NCI-H524 (cell line): ENCODE measurements at regions not wholly inside any gene's neighbourhood (a gene's known extent, or its start where the extent isn't known, plus 50 kb on each side); places are given as distances from the start of the nearest gene placed in this dataset.
"Not testable (repeated sequence)": the region's sequence is repeated elsewhere in the genome, so short reads cannot be mapped to it uniquely, and the experiment has no call there.

Source experiments
- DNase-seq, 2 experiments: peaks; one replicate each; lab custom pipeline; 2025; lab: John Stamatoyannopoulos, UW

- DNase-seq, result no peak
These were observed 2248.1 kb downstream of the ARAP2 start for GRCh38 chr4:33996075-33996718.

- no peak for DNase-seq
These were observed 2246.0 kb downstream of the ARAP2 start for GRCh38 chr4:33998291-33998690.

GRCh38 chr4:34000356-34000755 lies 2244.0 kb downstream of the ARAP2 start:
- peak in 1 of 2 experiments; percentile 44 for DNase-seq

GRCh38 chr4:34006540-34006939 lies 2237.8 kb downstream of the ARAP2 start:
- not testable (repeated sequence) for DNase-seq

- no peak for DNase-seq
These were observed 2234.4 kb downstream of the ARAP2 start for GRCh38 chr4:34009951-34010350.

- no peak for DNase-seq
These were observed 2233.4 kb downstream of the ARAP2 start for GRCh38 chr4:34010751-34011519.

- DNase-seq, result no peak
These were observed 2209.1 kb downstream of the ARAP2 start for GRCh38 chr4:34035225-34035624.

- no peak for DNase-seq
These were observed 2207.0 kb downstream of the ARAP2 start for GRCh38 chr4:34037280-34037679.

- no peak for DNase-seq
These were observed 2204.5 kb downstream of the ARAP2 start for GRCh38 chr4:34039766-34040165.

- no peak for DNase-seq
These were observed 2201.2 kb downstream of the ARAP2 start for GRCh38 chr4:34043131-34043530.

GRCh38 chr4:34046580-34046979 lies 2197.7 kb downstream of the ARAP2 start:
- no peak for DNase-seq

GRCh38 chr4:34047363-34047762 lies 2197.0 kb downstream of the ARAP2 start:
- DNase-seq, result no peak

- no peak for DNase-seq
These were observed 2178.2 kb downstream of the ARAP2 start for GRCh38 chr4:34066126-34066525.

GRCh38 chr4:34091451-34091850 lies 2152.9 kb downstream of the ARAP2 start:
- no peak for DNase-seq

- DNase-seq, result no peak
These were observed 2150.2 kb downstream of the ARAP2 start for GRCh38 chr4:34094114-34094513.

- DNase-seq, result no peak
These were observed 2139.0 kb downstream of the ARAP2 start for GRCh38 chr4:34105311-34105710.

GRCh38 chr4:34108391-34108790 lies 2135.9 kb downstream of the ARAP2 start:
- peak in 1 of 2 experiments; percentile 53 for DNase-seq

- no peak for DNase-seq
These were observed 2131.7 kb downstream of the ARAP2 start for GRCh38 chr4:34112573-34112972.

- DNase-seq, result no peak
These were observed 2105.9 kb downstream of the ARAP2 start for GRCh38 chr4:34138385-34138784.

GRCh38 chr4:34139346-34139745 lies 2105.0 kb downstream of the ARAP2 start:
- peak in 1 of 2 experiments; percentile 12 for DNase-seq

- no peak for DNase-seq
These were observed 2095.9 kb downstream of the ARAP2 start for GRCh38 chr4:34148322-34148908.

- DNase-seq, result no peak
These were observed 2086.8 kb downstream of the ARAP2 start for GRCh38 chr4:34157547-34157946.

GRCh38 chr4:34158878-34159277 lies 2085.4 kb downstream of the ARAP2 start:
- DNase-seq, result no peak
